GM18507 (cell line): ENCODE measurements at regions not wholly inside any gene's neighbourhood (a gene's known extent, or its start where the extent isn't known, plus 50 kb on each side); places are given as distances from the start of the nearest gene placed in this dataset.

Experiments used
- DNase-seq: peaks from one replicate; pipeline ENCODE4 v3.0.0; 2011; ENCODE audit warnings: low read depth; ENCODE audit not compliant: insufficient read length; ENCODE audit errors: extremely low spot score
- FAIRE-seq: peaks from 2 replicates; lab custom pipeline; 2011; peaks lifted over from hg19 to GRCh38; lab: Jason Lieb, UNC

GRCh38 chr18:75797046-75797445 is 369.5 kb upstream of the SMIM21 start:
- DNase-seq (no peak), FAIRE-seq (no peak)

- FAIRE-seq (no peak), DNase-seq (no peak)
Observed at GRCh38 chr18:75790796-75791195, 363.3 kb upstream of the SMIM21 start.

- FAIRE-seq, result no peak
- no peak for DNase-seq
Observed at GRCh38 chr18:75790111-75790510, 362.6 kb upstream of the SMIM21 start.

GRCh38 chr18:75785834-75786233 is 358.3 kb upstream of the SMIM21 start:
- no peak for FAIRE-seq
- no peak for DNase-seq

- FAIRE-seq (no peak), DNase-seq (no peak)
Observed at GRCh38 chr18:75785206-75785605, 357.7 kb upstream of the SMIM21 start.

GRCh38 chr18:75784390-75784789 is 356.9 kb upstream of the SMIM21 start:
- DNase-seq (no peak), FAIRE-seq (no peak)

- FAIRE-seq, result no peak
- no peak for DNase-seq
Observed at GRCh38 chr18:75783566-75784281, 356.2 kb upstream of the SMIM21 start.

GRCh38 chr18:75782826-75783225 is 355.3 kb upstream of the SMIM21 start:
- DNase-seq (no peak), FAIRE-seq (no peak)

- no peak for FAIRE-seq
- no peak for DNase-seq
Observed at GRCh38 chr18:75782204-75782603, 354.7 kb upstream of the SMIM21 start.

GRCh38 chr18:75779910-75780309 is 352.4 kb upstream of the SMIM21 start:
- FAIRE-seq (no peak), DNase-seq (no peak)

GRCh38 chr18:75779450-75779849 is 351.9 kb upstream of the SMIM21 start:
- FAIRE-seq (no peak), DNase-seq (no peak)

- FAIRE-seq, result no peak
- no peak for DNase-seq
Observed at GRCh38 chr18:75777630-75778029, 350.1 kb upstream of the SMIM21 start.

GRCh38 chr18:75775121-75775520 is 347.6 kb upstream of the SMIM21 start:
- DNase-seq, result no peak
- no peak for FAIRE-seq

- DNase-seq (no peak), FAIRE-seq (no peak)
Observed at GRCh38 chr18:75773618-75774017, 346.1 kb upstream of the SMIM21 start.

GRCh38 chr18:75762758-75763157 is 335.3 kb upstream of the SMIM21 start:
- FAIRE-seq, result no peak

GRCh38 chr18:75760208-75760607 is 332.7 kb upstream of the SMIM21 start:
- FAIRE-seq (no peak), DNase-seq (no peak)

More at GRCh38 chr18:75762758-75763157, 335.3 kb upstream of the SMIM21 start:
- no peak for DNase-seq

GRCh38 chr18:75757951-75758350 is 330.4 kb upstream of the SMIM21 start:
- FAIRE-seq (no peak), DNase-seq (no peak)

GRCh38 chr18:75754433-75754832 is 326.9 kb upstream of the SMIM21 start:
- FAIRE-seq (no peak), DNase-seq (no peak)

GRCh38 chr18:75753753-75754152 is 326.2 kb upstream of the SMIM21 start:
- FAIRE-seq, result no peak
- DNase-seq, result no peak

- DNase-seq, result no peak
- no peak for FAIRE-seq
Observed at GRCh38 chr18:75752740-75753263, 325.3 kb upstream of the SMIM21 start.

- FAIRE-seq, result no peak
- DNase-seq, result no peak
Observed at GRCh38 chr18:75745147-75745546, 317.6 kb upstream of the SMIM21 start.

- FAIRE-seq (no peak), DNase-seq (no peak)
Observed at GRCh38 chr18:75742516-75742915, 315.0 kb upstream of the SMIM21 start.
